GM12875 (cell line): ENCODE measurements at regions not wholly inside any gene's neighbourhood (a gene's known extent, or its start where the extent isn't known, plus 50 kb on each side); places are given as distances from the start of the nearest gene placed in this dataset.

Source experiments
- H3K4me3 ChIP-seq: one replicate; pipeline ENCODE4 v1.5.1; 2011; ENCODE audit warnings: low read depth, low read length, control low read depth
- CTCF ChIP-seq: IDR thresholded peaks from 2 replicates; pipeline ENCODE4 v1.5.1; 2011; ENCODE audit warnings: low read depth, mild to moderate bottlenecking, control low read depth, inconsistent platforms, low read length, moderate library complexity, borderline replicate concordance; ENCODE audit not compliant: insufficient read depth

GRCh38 chr2:88345842-88346241 is 106.7 kb downstream of the FOXI3 start:
- no peak overlapping the region for H3K4me3 ChIP-seq
- TF ChIP-seq CTCF: no peak

- no peak for TF ChIP-seq CTCF
- H3K4me3 ChIP-seq: no peak overlapping the region
Measured at GRCh38 chr2:88342749-88343148, 109.7 kb downstream of the FOXI3 start.

DNA sequence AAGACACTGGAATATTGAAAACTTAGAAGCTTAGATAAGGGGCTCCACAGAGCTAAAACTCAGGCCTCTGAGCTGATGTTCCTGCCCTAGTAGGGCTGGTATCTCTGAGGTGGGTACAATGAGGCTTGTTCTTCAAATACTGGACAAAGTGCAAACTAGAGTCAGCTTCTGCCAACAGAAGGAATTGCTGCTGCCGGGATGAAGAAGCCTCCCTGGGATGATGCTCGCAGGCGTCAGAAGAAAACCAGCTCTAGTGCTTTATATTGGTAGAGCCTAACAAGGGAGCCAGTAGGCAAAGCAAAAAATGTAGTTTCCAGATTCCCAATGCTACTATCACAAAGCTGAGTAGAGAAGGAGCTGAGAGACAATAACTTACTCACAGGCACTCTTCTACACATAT is 118.1 kb downstream of the FOXI3 start:
- TF ChIP-seq CTCF: no peak
- H3K4me3 ChIP-seq: no peak overlapping the region

- H3K4me3 ChIP-seq: no peak overlapping the region
Measured at GRCh38 chr2:88331239-88331638, 121.3 kb downstream of the FOXI3 start.

DNA sequence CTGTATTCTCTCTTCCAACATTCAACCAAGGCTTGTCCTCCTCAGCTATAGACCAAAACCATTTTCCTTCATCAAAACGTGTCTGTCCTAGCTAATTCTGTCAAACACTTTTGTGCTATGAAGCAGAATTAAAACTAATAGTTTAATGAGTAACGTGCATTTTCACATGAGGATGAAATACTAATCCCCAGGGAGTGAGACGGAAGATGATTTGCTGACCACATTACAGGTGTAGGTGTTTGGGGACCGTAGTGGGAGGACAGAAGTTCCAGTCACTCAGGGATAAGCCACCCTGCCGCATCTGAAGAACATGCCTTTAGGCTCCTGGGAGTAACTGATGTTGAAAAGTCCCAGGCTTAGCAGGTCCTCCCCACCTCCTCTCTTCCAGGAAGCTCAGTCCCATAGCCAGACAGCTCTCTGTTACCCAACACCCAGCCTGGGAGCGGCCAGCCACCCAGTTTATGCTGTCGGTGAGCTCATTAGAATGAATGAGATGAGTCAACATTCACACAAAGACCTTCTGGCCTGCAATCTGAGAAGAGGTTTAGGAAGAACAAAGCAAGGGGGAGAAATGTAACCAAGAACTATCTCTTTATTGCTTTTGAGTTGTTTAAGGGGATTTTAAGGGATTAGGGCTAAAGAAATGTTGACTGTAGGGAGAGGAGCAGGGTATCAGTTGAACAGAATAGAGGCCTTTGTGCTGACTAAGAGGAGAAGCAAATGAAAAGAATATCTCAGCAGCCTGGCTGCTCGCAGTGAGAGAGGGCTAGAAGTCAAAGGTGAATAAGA is 122.5 kb downstream of the FOXI3 start:
- H3K4me3 ChIP-seq: no peak overlapping the region
- TF ChIP-seq CTCF: no peak

More at GRCh38 chr2:88331239-88331638, 121.3 kb downstream of the FOXI3 start:
- TF ChIP-seq CTCF: no peak

DNA sequence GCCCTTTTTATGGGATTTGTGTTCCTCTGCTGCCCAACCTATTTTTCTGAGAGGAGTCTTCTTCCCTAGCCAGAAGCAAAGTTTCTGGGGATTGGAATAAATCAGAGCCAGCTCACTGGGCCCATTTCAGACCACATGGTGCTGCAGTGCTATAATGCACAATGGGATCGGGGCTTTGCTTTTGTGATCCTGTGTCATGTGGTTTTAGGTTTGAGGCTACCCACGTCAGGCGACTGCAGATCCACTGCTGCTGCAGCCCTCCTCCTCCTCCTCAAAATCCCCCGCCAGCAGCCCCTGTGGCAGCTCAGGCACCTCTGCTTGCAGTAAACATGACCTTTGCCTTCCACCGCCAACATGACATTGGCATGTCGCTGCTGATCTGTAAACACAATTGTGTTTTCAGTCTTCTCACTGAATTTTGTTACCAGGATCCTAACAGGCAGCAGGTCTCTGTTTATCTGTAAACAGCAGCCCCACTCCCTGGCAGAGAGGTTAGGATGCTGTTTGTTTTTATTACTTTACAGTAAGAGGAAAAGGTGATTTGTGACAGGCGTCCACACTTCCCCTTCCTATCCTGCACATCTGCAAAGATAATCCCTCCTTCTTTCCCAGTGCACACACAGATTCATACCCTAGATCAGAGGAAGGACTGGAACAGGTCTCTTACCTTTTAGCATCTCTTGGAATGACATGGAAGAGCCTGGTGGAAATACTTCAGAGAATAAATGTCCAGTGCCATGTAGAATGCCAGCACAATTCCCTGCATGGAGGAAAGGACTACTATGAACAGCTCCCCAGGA is 130.8 kb downstream of the FOXI3 start:
- no peak for TF ChIP-seq CTCF
- H3K4me3 ChIP-seq: no peak overlapping the region
